ENCODE measurements at regions not wholly inside any gene's neighbourhood (a gene's known extent, or its start where the extent isn't known, plus 50 kb on each side); places are given as distances from the start of the nearest gene placed in this dataset.

- Histone ChIP-seq H3K9me3 (replicated peaks in 1 of 2; ENCODE audit: control insufficient read depth in 2 of 2, insufficient read depth in 1 of 2, low read depth in 1 of 2, low read length in 2 of 2) (peaks cover 0 to 2% of the 10 kb centered on the region in 2 donors), H3K23ac (ENCODE audit: low read depth, low read length, poor library complexity) (no peak overlapping the region), H3K18ac (ENCODE audit: low read length) (no peak overlapping the region), H3K27ac (replicated peaks; ENCODE audit: low read length) (no peak overlapping the region), H3K4ac (ENCODE audit: low read length) (no peak overlapping the region), H3K9ac (ENCODE audit: low read depth, low read length, poor library complexity) (no peak overlapping the region), H2AK5ac (ENCODE audit: low read depth, low read length) (no peak overlapping the region), H3K4me1 (ENCODE audit: control insufficient read depth in 2 of 2, insufficient read depth in 1 of 2, low read depth in 1 of 2, low read length in 2 of 2) (no peaks in the 10 kb centered on the region), H3K79me1 (ENCODE audit: low read depth, low read length) (no peaks in the 10 kb centered on the region), H2BK12ac (ENCODE audit: low read length) (no peak overlapping the region), H3K4me2 (ENCODE audit: insufficient read depth, low read length, poor library complexity, severe bottlenecking) (no peak overlapping the region), H3K36me3 (replicated peaks in 1 of 2; ENCODE audit: control insufficient read depth in 2 of 2, insufficient read depth in 2 of 2, low read length in 2 of 2) (no peaks in the 10 kb centered on the region), H4K8ac (ENCODE audit: low read depth, low read length) (no peak overlapping the region), H2BK5ac (ENCODE audit: low read length) (no peak overlapping the region), H2BK120ac (ENCODE audit: low read depth, low read length) (no peak overlapping the region), H2BK15ac (ENCODE audit: low read length) (no peak overlapping the region), H3K4me3 (ENCODE audit: low read length in 2 of 2) (no peak overlapping the region), H2AFZ (ENCODE audit: low read length) (no peak overlapping the region), H3K27me3 (ENCODE audit: control insufficient read depth in 3 of 3, insufficient read depth in 3 of 3, low read depth in 1 of 3, low read length in 3 of 3) (no peaks in the 10 kb centered on the region), H3K14ac (ENCODE audit: low read length) (no peak overlapping the region), H4K91ac (ENCODE audit: low read depth, low read length, poor library complexity) (no peak overlapping the region)
- WGBS, 2 donors (ENCODE audit: extremely low coverage in 2 of 2, insufficient read length in 2 of 2, insufficient replicate concordance in 1 of 2), result no CpG with 5 or more reads among the region's 3 CpGs
- no peak for DNase-seq (ENCODE audit: low spot score)
Observed at GRCh38 chr22:47837703-47838102, 1075.3 kb downstream of the TBC1D22A start.

GRCh38 chr22:47836957-47837356 lies 1074.5 kb downstream of the TBC1D22A start:
- Histone ChIP-seq H3K79me1 (ENCODE audit: low read depth, low read length) (no peaks in the 10 kb centered on the region), H2BK5ac (ENCODE audit: low read length) (no peak overlapping the region), H4K8ac (ENCODE audit: low read depth, low read length) (no peak overlapping the region), H3K4me3 (ENCODE audit: low read length in 2 of 2) (no peak overlapping the region), H2BK15ac (ENCODE audit: low read length) (no peak overlapping the region), H4K91ac (ENCODE audit: low read depth, low read length, poor library complexity) (no peak overlapping the region), H3K27ac (replicated peaks; ENCODE audit: low read length) (no peak overlapping the region), H3K4me1 (ENCODE audit: control insufficient read depth in 2 of 2, insufficient read depth in 1 of 2, low read depth in 1 of 2, low read length in 2 of 2) (no peaks in the 10 kb centered on the region), H2BK12ac (ENCODE audit: low read length) (no peak overlapping the region), H3K36me3 (replicated peaks in 1 of 2; ENCODE audit: control insufficient read depth in 2 of 2, insufficient read depth in 2 of 2, low read length in 2 of 2) (no peaks in the 10 kb centered on the region), H3K14ac (ENCODE audit: low read length) (no peak overlapping the region), H3K9me3 (replicated peaks in 1 of 2; ENCODE audit: control insufficient read depth in 2 of 2, insufficient read depth in 1 of 2, low read depth in 1 of 2, low read length in 2 of 2) (peaks cover 0 to 2% of the 10 kb centered on the region in 2 donors), H3K23ac (ENCODE audit: low read depth, low read length, poor library complexity) (no peak overlapping the region), H2AFZ (ENCODE audit: low read length) (no peak overlapping the region), H3K18ac (ENCODE audit: low read length) (no peak overlapping the region), H3K4ac (ENCODE audit: low read length) (no peak overlapping the region), H3K27me3 (ENCODE audit: control insufficient read depth in 3 of 3, insufficient read depth in 3 of 3, low read depth in 1 of 3, low read length in 3 of 3) (no peaks in the 10 kb centered on the region), H2AK5ac (ENCODE audit: low read depth, low read length) (no peak overlapping the region), H3K9ac (ENCODE audit: low read depth, low read length, poor library complexity) (no peak overlapping the region), H2BK120ac (ENCODE audit: low read depth, low read length) (no peak overlapping the region), H3K4me2 (ENCODE audit: insufficient read depth, low read length, poor library complexity, severe bottlenecking) (no peak overlapping the region)
- no CpG with 5 or more reads among the region's 2 CpGs for WGBS, 2 donors (ENCODE audit: extremely low coverage in 2 of 2, insufficient read length in 2 of 2, insufficient replicate concordance in 1 of 2)
- DNase-seq (ENCODE audit: low spot score), result no peak

DNA sequence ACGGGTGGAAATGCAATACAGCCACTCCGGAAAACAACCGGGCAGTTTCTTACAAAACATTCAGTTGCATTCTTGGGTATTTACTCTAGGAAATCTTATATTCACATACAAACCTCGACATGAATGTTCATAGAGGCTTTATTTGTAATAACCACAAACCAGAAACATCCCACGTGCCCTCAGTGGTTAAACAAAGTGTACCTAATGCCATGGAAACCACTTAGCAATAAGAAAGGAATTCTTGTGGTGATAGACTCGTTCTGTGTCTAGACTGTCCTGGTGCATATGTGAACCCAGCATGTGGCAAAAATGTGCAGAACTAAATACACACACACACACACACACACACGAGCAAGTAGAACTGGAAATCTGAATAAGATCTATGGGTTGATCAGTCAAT lies 1073.3 kb downstream of the TBC1D22A start:
- H3K4ac ChIP-seq (ENCODE audit: low read length), result no peak overlapping the region
- H3K27me3 ChIP-seq (ENCODE audit: control insufficient read depth in 3 of 3, insufficient read depth in 3 of 3, low read depth in 1 of 3, low read length in 3 of 3), result no peaks in the 10 kb centered on the region
- peaks cover 0 to 2% of the 10 kb centered on the region in 2 donors for H3K9me3 ChIP-seq (replicated peaks in 1 of 2; ENCODE audit: control insufficient read depth in 2 of 2, insufficient read depth in 1 of 2, low read depth in 1 of 2, low read length in 2 of 2)
- H3K9ac ChIP-seq (ENCODE audit: low read depth, low read length, poor library complexity), result no peak overlapping the region
- no peak overlapping the region for H3K4me2 ChIP-seq (ENCODE audit: insufficient read depth, low read length, poor library complexity, severe bottlenecking)
- no peak overlapping the region for H2BK5ac ChIP-seq (ENCODE audit: low read length)
- H3K36me3 ChIP-seq (replicated peaks in 1 of 2; ENCODE audit: control insufficient read depth in 2 of 2, insufficient read depth in 2 of 2, low read length in 2 of 2), result no peaks in the 10 kb centered on the region
- no peak overlapping the region for H3K14ac ChIP-seq (ENCODE audit: low read length)
- H3K79me1 ChIP-seq (ENCODE audit: low read depth, low read length), result no peaks in the 10 kb centered on the region
- no peak overlapping the region for H3K23ac ChIP-seq (ENCODE audit: low read depth, low read length, poor library complexity)
- H2BK12ac ChIP-seq (ENCODE audit: low read length), result no peak overlapping the region
- H3K27ac ChIP-seq (replicated peaks; ENCODE audit: low read length), result no peak overlapping the region
- H4K8ac ChIP-seq (ENCODE audit: low read depth, low read length), result no peak overlapping the region
- H2AFZ ChIP-seq (ENCODE audit: low read length), result no peak overlapping the region
- no peak overlapping the region for H2BK15ac ChIP-seq (ENCODE audit: low read length)
- H3K18ac ChIP-seq (ENCODE audit: low read length), result no peak overlapping the region
- H3K4me1 ChIP-seq (ENCODE audit: control insufficient read depth in 2 of 2, insufficient read depth in 1 of 2, low read depth in 1 of 2, low read length in 2 of 2), result no peaks in the 10 kb centered on the region
- no peak overlapping the region for H2BK120ac ChIP-seq (ENCODE audit: low read depth, low read length)
- H3K4me3 ChIP-seq (ENCODE audit: low read length in 2 of 2), result no peak overlapping the region
- no peak overlapping the region for H4K91ac ChIP-seq (ENCODE audit: low read depth, low read length, poor library complexity)
- WGBS, 2 donors (ENCODE audit: extremely low coverage in 2 of 2, insufficient read length in 2 of 2, insufficient replicate concordance in 1 of 2), result no CpG with 5 or more reads among the region's 7 CpGs
- DNase-seq (ENCODE audit: low spot score), result no peak
- no peak overlapping the region for H2AK5ac ChIP-seq (ENCODE audit: low read depth, low read length)

- H3K14ac ChIP-seq (ENCODE audit: low read length), result no peak overlapping the region
- WGBS, 2 donors (ENCODE audit: extremely low coverage in 2 of 2, insufficient read length in 2 of 2, insufficient replicate concordance in 1 of 2), result no CpG with 5 or more reads among the region's 6 CpGs
- H4K91ac ChIP-seq (ENCODE audit: low read depth, low read length, poor library complexity), result no peak overlapping the region
- H4K8ac ChIP-seq (ENCODE audit: low read depth, low read length), result no peak overlapping the region
- H3K79me1 ChIP-seq (ENCODE audit: low read depth, low read length), result no peaks in the 10 kb centered on the region
- DNase-seq (ENCODE audit: low spot score), result no peak
- H3K9ac ChIP-seq (ENCODE audit: low read depth, low read length, poor library complexity), result no peak overlapping the region
- H3K27ac ChIP-seq (replicated peaks; ENCODE audit: low read length), result no peak overlapping the region
- H3K9me3 ChIP-seq (replicated peaks in 1 of 2; ENCODE audit: control insufficient read depth in 2 of 2, insufficient read depth in 1 of 2, low read depth in 1 of 2, low read length in 2 of 2), result no peaks in the 10 kb centered on the region
- no peak overlapping the region for H2BK12ac ChIP-seq (ENCODE audit: low read length)
- H3K18ac ChIP-seq (ENCODE audit: low read length), result no peak overlapping the region
- H3K4me3 ChIP-seq (ENCODE audit: low read length in 2 of 2), result no peak overlapping the region
- no peak overlapping the region for H2BK15ac ChIP-seq (ENCODE audit: low read length)
- no peak overlapping the region for H2AFZ ChIP-seq (ENCODE audit: low read length)
- H3K23ac ChIP-seq (ENCODE audit: low read depth, low read length, poor library complexity), result no peak overlapping the region
- H2AK5ac ChIP-seq (ENCODE audit: low read depth, low read length), result no peak overlapping the region
- H2BK120ac ChIP-seq (ENCODE audit: low read depth, low read length), result no peak overlapping the region
- no peaks in the 10 kb centered on the region for H3K4me1 ChIP-seq (ENCODE audit: control insufficient read depth in 2 of 2, insufficient read depth in 1 of 2, low read depth in 1 of 2, low read length in 2 of 2)
- peaks cover 0 to 3% of the 10 kb centered on the region in 2 donors for H3K36me3 ChIP-seq (replicated peaks in 1 of 2; ENCODE audit: control insufficient read depth in 2 of 2, insufficient read depth in 2 of 2, low read length in 2 of 2)
- H2BK5ac ChIP-seq (ENCODE audit: low read length), result no peak overlapping the region
- no peaks in the 10 kb centered on the region for H3K27me3 ChIP-seq (ENCODE audit: control insufficient read depth in 3 of 3, insufficient read depth in 3 of 3, low read depth in 1 of 3, low read length in 3 of 3)
- no peak overlapping the region for H3K4me2 ChIP-seq (ENCODE audit: insufficient read depth, low read length, poor library complexity, severe bottlenecking)
- no peak overlapping the region for H3K4ac ChIP-seq (ENCODE audit: low read length)
Observed at GRCh38 chr22:47826016-47826415, 1063.6 kb downstream of the TBC1D22A start.
